ENCODE measurements at regions not wholly inside any gene's neighbourhood (a gene's known extent, or its start where the extent isn't known, plus 50 kb on each side); places are given as distances from the start of the nearest gene placed in this dataset.
A peak's percentile ranks its signal among the peaks of the same experiment; 100 is the strongest.

DNA sequence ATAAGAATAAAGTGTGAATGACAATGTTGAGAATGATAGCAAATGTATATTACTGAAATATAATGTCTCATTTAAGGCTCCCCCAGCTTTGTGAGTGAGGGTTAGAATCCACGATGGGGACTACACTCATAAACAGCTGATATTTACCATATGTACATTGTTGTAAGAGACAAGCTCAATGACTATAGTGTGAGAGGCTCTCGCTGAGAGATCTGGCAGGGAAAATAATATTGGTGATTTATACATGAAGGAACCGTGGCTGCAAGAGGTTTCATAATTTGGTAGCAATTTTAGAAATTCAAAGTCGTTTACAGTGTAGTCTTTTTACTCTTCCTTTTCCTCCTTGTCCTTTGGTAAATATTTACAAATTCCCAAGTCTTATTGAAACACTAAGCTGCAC lies 342.2 kb upstream of the AKR1E2 start:
- CTCF ChIA-PET = no interaction called here
- Mint-ChIP-seq H3K27me3 (peaks cover 0 to 16% (median 6%) of the 10 kb centered on the region in 5 donors), H3K9me3 (peaks cover 0 to 6% (median 0%) of the 10 kb centered on the region in 11 donors), H3K4me3 (no peak overlapping the region), H3K36me3 (peaks cover 0 to 4% (median 0%) of the 10 kb centered on the region in 5 donors), H3K27ac (no peak overlapping the region), H3K4me1 (no peaks in the 10 kb centered on the region)
- ATAC-seq (no peak), DNase-seq (no peak)
- no peaks in the 10 kb centered on the region for H3K36me3 ChIP-seq (ENCODE audit: control insufficient read depth in 2 of 3, insufficient read depth in 3 of 3, low read length in 3 of 3)
- no peak overlapping the region for H3K27ac ChIP-seq (ENCODE audit: low read depth, low read length)
- POLR2A ChIA-PET = no interaction called here
- H3K9me3 ChIP-seq (ENCODE audit: control insufficient read depth in 2 of 3, low read length in 3 of 3) = no peaks in the 10 kb centered on the region
- H3K4me3 ChIP-seq (ENCODE audit: low read length) = no peak overlapping the region
- H3K27me3 ChIP-seq (ENCODE audit: control insufficient read depth in 2 of 2, insufficient read depth in 2 of 2, low read length in 2 of 2) = no peaks in the 10 kb centered on the region
- H3K4me1 ChIP-seq (ENCODE audit: control insufficient read depth in 2 of 2, insufficient read depth in 2 of 2, low read length in 2 of 2) = no peaks in the 10 kb centered on the region
- intact Hi-C loops (cut with micrococcal nuclease) = no loop called here

GRCh38 chr10:4482659-4483058 lies 343.3 kb upstream of the AKR1E2 start:
- H3K27ac Mint-ChIP-seq = no peak overlapping the region
- no peak for ATAC-seq
- Histone ChIP-seq H3K36me3 (ENCODE audit: control insufficient read depth in 2 of 3, insufficient read depth in 3 of 3, low read length in 3 of 3) (no peaks in the 10 kb centered on the region), H3K4me1 (ENCODE audit: control insufficient read depth in 2 of 2, insufficient read depth in 2 of 2, low read length in 2 of 2) (no peaks in the 10 kb centered on the region), H3K27ac (ENCODE audit: low read depth, low read length) (no peak overlapping the region), H3K4me3 (ENCODE audit: low read length) (no peak overlapping the region), H3K9me3 (ENCODE audit: control insufficient read depth in 2 of 3, low read length in 3 of 3) (no peaks in the 10 kb centered on the region), H3K27me3 (ENCODE audit: control insufficient read depth in 2 of 2, insufficient read depth in 2 of 2, low read length in 2 of 2) (no peaks in the 10 kb centered on the region)
- no peak for DNase-seq
- intact Hi-C loops (cut with micrococcal nuclease) = no loop called here
- H3K9me3 Mint-ChIP-seq = peaks cover 0 to 9% (median 0%) of the 10 kb centered on the region in 11 donors
- H3K36me3 Mint-ChIP-seq = peaks cover 0 to 4% (median 0%) of the 10 kb centered on the region in 5 donors
- CTCF ChIA-PET = no interaction called here
- H3K4me3 Mint-ChIP-seq = no peak overlapping the region
- peaks cover 0 to 2% (median 0%) of the 10 kb centered on the region in 7 donors for H3K4me1 Mint-ChIP-seq
- POLR2A ChIA-PET = no interaction called here
- H3K27me3 Mint-ChIP-seq = peaks cover 0 to 13% (median 2%) of the 10 kb centered on the region in 5 donors

- peaks cover 0 to 9% (median 0%) of the 10 kb centered on the region in 11 donors for H3K9me3 Mint-ChIP-seq
Measured at GRCh38 chr10:4481192-4481591, 344.8 kb upstream of the AKR1E2 start.

DNA sequence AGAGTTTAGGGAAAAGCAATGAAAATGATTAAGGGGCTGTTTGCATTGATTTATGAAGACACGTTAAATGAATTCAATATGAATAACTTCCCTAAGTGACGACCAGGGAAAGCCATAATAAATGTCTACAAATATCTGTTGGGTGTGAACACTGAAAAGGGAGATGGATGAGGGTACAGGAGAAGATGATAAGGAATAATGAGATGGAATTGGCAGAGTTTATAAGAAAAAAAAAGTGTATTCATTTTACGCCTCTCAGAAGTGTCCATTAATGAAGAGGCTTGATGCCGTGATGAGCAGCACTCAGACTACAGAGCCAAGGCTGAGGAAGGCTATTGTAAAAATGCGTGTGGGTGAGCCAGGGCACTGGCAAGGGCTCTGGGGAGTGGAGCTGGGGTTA lies 346.7 kb upstream of the AKR1E2 start:
- ChIA-PET CTCF (no interaction called here), POLR2A (no interaction called here)
- H3K4me1 Mint-ChIP-seq = peaks cover 0 to 13% (median 0%) of the 10 kb centered on the region in 7 donors
- Histone ChIP-seq H3K27me3 (ENCODE audit: control insufficient read depth in 2 of 2, insufficient read depth in 2 of 2, low read length in 2 of 2) (no peaks in the 10 kb centered on the region), H3K4me3 (ENCODE audit: low read length) (no peak overlapping the region), H3K36me3 (ENCODE audit: control insufficient read depth in 2 of 3, insufficient read depth in 3 of 3, low read length in 3 of 3) (no peaks in the 10 kb centered on the region), H3K27ac (ENCODE audit: low read depth, low read length) (no peak overlapping the region), H3K9me3 (ENCODE audit: control insufficient read depth in 2 of 3, low read length in 3 of 3) (no peaks in the 10 kb centered on the region), H3K4me1 (ENCODE audit: control insufficient read depth in 2 of 2, insufficient read depth in 2 of 2, low read length in 2 of 2) (no peaks in the 10 kb centered on the region)
- DNase-seq (no peak), ATAC-seq (no peak)
- peaks cover 0 to 5% (median 0%) of the 10 kb centered on the region in 5 donors for H3K27me3 Mint-ChIP-seq
- H3K27ac Mint-ChIP-seq = no peak overlapping the region
- intact Hi-C loops (cut with micrococcal nuclease) = no loop called here
- H3K36me3 Mint-ChIP-seq = peaks cover 0 to 4% (median 0%) of the 10 kb centered on the region in 5 donors
- peaks cover 0 to 9% (median 0%) of the 10 kb centered on the region in 11 donors for H3K9me3 Mint-ChIP-seq
- H3K4me3 Mint-ChIP-seq = no peak overlapping the region

More at GRCh38 chr10:4481192-4481591, 344.8 kb upstream of the AKR1E2 start:
- no peak overlapping the region for H3K4me3 Mint-ChIP-seq
- no peak overlapping the region for H3K27ac ChIP-seq (ENCODE audit: low read depth, low read length)
- no peaks in the 10 kb centered on the region for H3K27me3 ChIP-seq (ENCODE audit: control insufficient read depth in 2 of 2, insufficient read depth in 2 of 2, low read length in 2 of 2)
- ChIA-PET CTCF (no interaction called here), POLR2A (no interaction called here)
- ATAC-seq = no peak
- H3K36me3 ChIP-seq (ENCODE audit: control insufficient read depth in 2 of 3, insufficient read depth in 3 of 3, low read length in 3 of 3) = no peaks in the 10 kb centered on the region
- intact Hi-C loops (cut with micrococcal nuclease) = no loop called here
- H3K4me3 ChIP-seq (ENCODE audit: low read length) = no peak overlapping the region
- H3K36me3 Mint-ChIP-seq = peaks cover 0 to 4% (median 0%) of the 10 kb centered on the region in 5 donors
- no peak overlapping the region for H3K27ac Mint-ChIP-seq
- no peaks in the 10 kb centered on the region for H3K9me3 ChIP-seq (ENCODE audit: control insufficient read depth in 2 of 3, low read length in 3 of 3)
- peaks cover 0 to 8% (median 0%) of the 10 kb centered on the region in 5 donors for H3K27me3 Mint-ChIP-seq
- no peak for DNase-seq
- peaks cover 0 to 4% (median 0%) of the 10 kb centered on the region in 7 donors for H3K4me1 Mint-ChIP-seq
- H3K4me1 ChIP-seq (ENCODE audit: control insufficient read depth in 2 of 2, insufficient read depth in 2 of 2, low read length in 2 of 2) = no peaks in the 10 kb centered on the region

GRCh38 chr10:4477664-4478063 lies 348.3 kb upstream of the AKR1E2 start:
- intact Hi-C loops (cut with micrococcal nuclease) = no loop called here
- no peak overlapping the region for H3K27ac Mint-ChIP-seq
- peaks cover 0 to 12% (median 0%) of the 10 kb centered on the region in 5 donors for H3K36me3 Mint-ChIP-seq
- no peaks in the 10 kb centered on the region for H3K36me3 ChIP-seq (ENCODE audit: control insufficient read depth in 2 of 3, insufficient read depth in 3 of 3, low read length in 3 of 3)
- H3K4me3 Mint-ChIP-seq = no peak overlapping the region
- CTCF ChIA-PET = no interaction called here
- H3K27ac ChIP-seq (ENCODE audit: low read depth, low read length) = no peak overlapping the region
- H3K27me3 Mint-ChIP-seq = peaks cover 0 to 17% (median 13%) of the 10 kb centered on the region in 5 donors
- POLR2A ChIA-PET = no interaction called here
- ATAC-seq = no peak
- no peak for DNase-seq
- H3K9me3 Mint-ChIP-seq = peaks cover 0 to 9% (median 0%) of the 10 kb centered on the region in 11 donors
- no peak overlapping the region for H3K4me3 ChIP-seq (ENCODE audit: low read length)
- peaks cover 0 to 25% (median 0%) of the 10 kb centered on the region in 7 donors for H3K4me1 Mint-ChIP-seq
- no peaks in the 10 kb centered on the region for H3K9me3 ChIP-seq (ENCODE audit: control insufficient read depth in 2 of 3, low read length in 3 of 3)
- H3K27me3 ChIP-seq (ENCODE audit: control insufficient read depth in 2 of 2, insufficient read depth in 2 of 2, low read length in 2 of 2) = no peaks in the 10 kb centered on the region
- H3K4me1 ChIP-seq (ENCODE audit: control insufficient read depth in 2 of 2, insufficient read depth in 2 of 2, low read length in 2 of 2) = no peaks in the 10 kb centered on the region

GRCh38 chr10:4475827-4476490 lies 350.0 kb upstream of the AKR1E2 start:
- no peak overlapping the region for H3K27ac ChIP-seq (ENCODE audit: low read depth, low read length)
- no peak overlapping the region for H3K4me3 ChIP-seq (ENCODE audit: low read length)
- peaks cover 0 to 25% (median 0%) of the 10 kb centered on the region in 7 donors for H3K4me1 Mint-ChIP-seq
- H3K4me3 Mint-ChIP-seq = no peak overlapping the region
- H3K36me3 Mint-ChIP-seq = peaks cover 0 to 12% (median 0%) of the 10 kb centered on the region in 5 donors
- no peaks in the 10 kb centered on the region for H3K27me3 ChIP-seq (ENCODE audit: control insufficient read depth in 2 of 2, insufficient read depth in 2 of 2, low read length in 2 of 2)
- H3K27ac Mint-ChIP-seq = no peak overlapping the region
- ATAC-seq (no peak), DNase-seq (no peak)
- H3K4me1 ChIP-seq (ENCODE audit: control insufficient read depth in 2 of 2, insufficient read depth in 2 of 2, low read length in 2 of 2) = no peaks in the 10 kb centered on the region
- no peaks in the 10 kb centered on the region for H3K9me3 ChIP-seq (ENCODE audit: control insufficient read depth in 2 of 3, low read length in 3 of 3)
- H3K36me3 ChIP-seq (ENCODE audit: control insufficient read depth in 2 of 3, insufficient read depth in 3 of 3, low read length in 3 of 3) = no peaks in the 10 kb centered on the region
- peaks cover 0 to 9% (median 0%) of the 10 kb centered on the region in 11 donors for H3K9me3 Mint-ChIP-seq
- intact Hi-C loops (cut with micrococcal nuclease) = no loop called here
- peaks cover 0 to 28% (median 13%) of the 10 kb centered on the region in 5 donors for H3K27me3 Mint-ChIP-seq
- ChIA-PET POLR2A (no interaction called here), CTCF (no interaction called here)

- ATAC-seq (no peak), DNase-seq (no peak)
- H3K27me3 Mint-ChIP-seq = peaks cover under 1 to 32% (median 16%) of the 10 kb centered on the region in 5 donors
- H3K9me3 Mint-ChIP-seq = peaks cover 0 to 9% (median 0%) of the 10 kb centered on the region in 11 donors
- peaks cover 0 to 25% (median 0%) of the 10 kb centered on the region in 7 donors for H3K4me1 Mint-ChIP-seq
- no peak overlapping the region for H3K27ac ChIP-seq (ENCODE audit: low read depth, low read length)
- peak overlapping the region in 1 of 9 donors; percentile 1 for H3K27ac Mint-ChIP-seq
- ChIA-PET POLR2A (no interaction called here), CTCF (interaction anchor here (0.7 kb wide), 1 partner anchor 230 kb away, joined by 6 read pairs; no protein-coding TSS in a partner anchor)
- H3K4me3 ChIP-seq (ENCODE audit: low read length) = no peak overlapping the region
- H3K36me3 ChIP-seq (ENCODE audit: control insufficient read depth in 2 of 3, insufficient read depth in 3 of 3, low read length in 3 of 3) = no peaks in the 10 kb centered on the region
- H3K4me1 ChIP-seq (ENCODE audit: control insufficient read depth in 2 of 2, insufficient read depth in 2 of 2, low read length in 2 of 2) = no peaks in the 10 kb centered on the region
- no peaks in the 10 kb centered on the region for H3K27me3 ChIP-seq (ENCODE audit: control insufficient read depth in 2 of 2, insufficient read depth in 2 of 2, low read length in 2 of 2)
- intact Hi-C loops (cut with micrococcal nuclease) = no loop called here
- H3K4me3 Mint-ChIP-seq = peak overlapping the region in 1 of 10 donors; percentile 19
- H3K36me3 Mint-ChIP-seq = peaks cover 0 to 12% (median 0%) of the 10 kb centered on the region in 5 donors
- H3K9me3 ChIP-seq (ENCODE audit: control insufficient read depth in 2 of 3, low read length in 3 of 3) = no peaks in the 10 kb centered on the region
Measured at GRCh38 chr10:4474829-4475228, 351.2 kb upstream of the AKR1E2 start.

All from naive thymus-derived CD4-positive, alpha-beta T cell (primary cell).